ENCODE measurements at regions not wholly inside any gene's neighbourhood (a gene's known extent, or its start where the extent isn't known, plus 50 kb on each side); places are given as distances from the start of the nearest gene placed in this dataset.

DNA sequence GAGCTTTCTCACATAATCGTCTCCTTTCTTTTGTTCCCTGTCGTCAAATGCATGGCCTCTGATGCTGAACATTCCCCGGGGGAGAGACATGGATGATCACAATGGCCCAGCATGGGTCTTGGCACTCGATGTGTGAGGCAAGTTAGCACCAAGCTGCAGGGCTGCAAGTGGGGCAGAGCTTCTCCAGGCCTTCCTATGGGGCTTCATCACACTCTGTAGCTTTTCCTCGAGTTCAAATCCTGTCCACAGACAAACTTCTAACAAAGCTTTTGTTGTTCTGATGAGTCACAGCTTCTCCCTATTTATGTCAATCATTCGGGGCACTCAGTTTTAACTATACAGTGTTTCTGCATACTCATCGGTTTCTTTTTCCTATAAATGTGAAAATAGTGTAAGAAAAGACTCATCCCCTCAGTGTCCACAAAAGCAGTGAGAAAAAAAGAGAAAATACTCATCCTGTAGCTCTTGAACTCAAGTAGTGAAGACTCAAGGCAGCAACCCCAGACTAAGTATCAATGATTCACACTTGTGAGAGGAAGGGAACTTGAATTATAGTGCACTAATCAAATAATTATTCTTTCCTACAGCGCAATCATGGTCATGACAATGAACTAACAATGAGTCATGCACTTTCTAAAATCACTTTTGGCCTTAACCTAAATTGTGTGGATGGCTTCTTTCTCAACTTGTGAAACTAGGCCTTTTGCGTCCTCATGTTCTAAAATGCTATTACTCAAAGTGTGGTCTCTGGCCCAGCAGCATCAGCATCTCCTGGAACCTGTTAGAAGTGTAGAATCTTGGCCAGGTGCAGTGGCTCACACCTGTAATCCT is 68.4 kb upstream of the NOX3 start:
- no peak for DNase-seq (ENCODE audit: low read depth)

DNA sequence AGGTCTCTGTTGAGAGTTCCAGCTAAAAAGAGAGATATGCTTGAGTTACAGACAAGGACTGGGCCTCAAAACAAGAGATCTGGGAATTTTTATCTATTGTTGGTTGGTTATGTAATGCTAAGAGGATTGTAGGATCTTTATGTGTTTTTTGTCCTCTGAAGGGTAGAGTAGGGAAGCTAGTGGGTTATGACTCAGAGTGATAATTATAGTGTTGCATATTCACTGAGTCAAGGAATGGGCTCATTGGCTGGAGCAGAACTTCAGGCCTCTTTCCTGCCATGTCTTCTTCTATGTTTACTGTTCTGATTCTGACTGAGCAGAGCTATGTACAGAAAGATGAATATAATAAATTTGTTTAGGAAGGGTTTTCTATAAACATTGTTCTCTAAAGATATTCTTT is 66.1 kb upstream of the NOX3 start:
- no peak for DNase-seq (ENCODE audit: low read depth)

DNA sequence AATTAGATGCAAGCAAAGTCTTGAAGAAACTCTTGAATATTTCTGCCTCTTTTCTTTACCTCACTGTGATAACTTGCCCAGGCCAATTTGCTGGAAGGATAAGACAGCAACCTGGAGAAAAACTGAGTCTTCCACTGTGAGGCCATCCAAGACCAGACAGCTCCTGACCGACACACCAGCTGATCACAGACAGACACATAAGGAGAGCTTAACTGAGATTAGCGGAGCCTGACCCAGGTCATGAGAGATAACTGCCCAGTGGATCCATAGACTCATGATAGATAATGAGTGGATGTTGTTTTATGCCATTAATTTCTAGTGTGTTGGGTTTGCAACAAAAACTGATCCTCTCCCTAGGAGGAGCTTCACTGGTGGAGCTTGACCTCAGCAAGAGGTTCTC is 64.4 kb upstream of the NOX3 start:
- DNase-seq (ENCODE audit: low read depth): no peak

GRCh38 chr6:155519176-155519738 is 63.6 kb upstream of the NOX3 start:
- DNase-seq (ENCODE audit: low read depth): no peak

GRCh38 chr6:155517294-155517693 is 61.7 kb upstream of the NOX3 start:
- no peak for DNase-seq (ENCODE audit: low read depth)

DNA sequence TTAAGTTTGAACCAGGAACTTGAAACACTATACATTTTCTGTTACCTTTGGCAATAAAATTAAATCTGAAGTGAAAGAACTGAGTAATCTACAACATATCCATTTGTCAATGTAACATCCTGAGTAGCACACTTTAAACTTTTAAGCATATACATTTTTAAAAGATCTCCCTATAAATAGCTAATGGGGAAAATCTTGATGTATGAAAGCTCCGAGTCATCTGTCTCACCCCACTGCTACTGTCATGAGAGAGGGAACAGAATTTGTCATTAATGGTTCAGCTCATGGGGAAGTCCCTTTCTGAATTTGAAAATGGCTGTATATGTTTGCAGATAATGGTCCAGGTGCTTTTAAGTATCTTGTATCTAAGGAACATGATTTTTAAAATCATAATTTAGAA is 55.2 kb upstream of the NOX3 start:
- no peak for DNase-seq (ENCODE audit: low read depth)

GRCh38 chr6:155509743-155510475 is 54.3 kb upstream of the NOX3 start:
- no peak for DNase-seq (ENCODE audit: low read depth)

- no peak for DNase-seq (ENCODE audit: low read depth)
Observed at GRCh38 chr6:155505608-155505989, 50.0 kb upstream of the NOX3 start.
